Neural progenitor cell (in vitro differentiated cells): ENCODE measurements at regions not wholly inside any gene's neighbourhood (a gene's known extent, or its start where the extent isn't known, plus 50 kb on each side); places are given as distances from the start of the nearest gene placed in this dataset.

Experiments
- DNase-seq: peaks from one replicate; pipeline ENCODE4 v3.0.0-alpha.2; 2016; ENCODE audit warnings: low spot score
- H2AFZ ChIP-seq: fragments of 200-600 bp; sonication (generic); replicated peaks from 2 replicates; pipeline ENCODE4 v1.6.1; 2016; ENCODE audit warnings: antibody characterized with exemption
- H3F3A ChIP-seq: fragments of 200-600 bp; sonication (generic); 2 replicates; pipeline ENCODE4 v1.6.1; 2016; ENCODE audit warnings: antibody characterized with exemption, low read depth
- H3K27ac ChIP-seq: fragments of 200-600 bp; sonication (generic); 2 replicates; pipeline ENCODE4 v1.5.1; 2016; ENCODE audit warnings: mild to moderate bottlenecking
- H3K27me3 ChIP-seq: fragments of 200-600 bp; sonication (generic); 2 replicates; pipeline ENCODE4 v1.6.1; 2016; ENCODE audit warnings: mild to moderate bottlenecking, moderate library complexity
- H3K36me3 ChIP-seq: fragments of 200-600 bp; sonication (generic); 2 replicates; pipeline ENCODE4 v1.5.1; 2016
- H3K4me1 ChIP-seq: fragments of 200-600 bp; sonication (generic); 2 replicates; pipeline ENCODE4 v1.6.1; 2016; ENCODE audit warnings: mixed run types
- H3K4me2 ChIP-seq: fragments of 200-600 bp; sonication (generic); 2 replicates; pipeline ENCODE4 v1.6.1; 2016
- H3K4me3 ChIP-seq: fragments of 200-600 bp; sonication (generic); 2 replicates; pipeline ENCODE4 v1.5.1; 2016
- H3K79me2 ChIP-seq: fragments of 200-600 bp; sonication (generic); 2 replicates; pipeline ENCODE4 v1.6.1; 2016; ENCODE audit warnings: low read depth
- H3K9ac ChIP-seq: fragments of 200-600 bp; sonication (generic); 2 replicates; pipeline ENCODE4 v1.6.1; 2016
- H3K9me3 ChIP-seq: fragments of 200-600 bp; sonication (generic); 2 replicates; pipeline ENCODE4 v1.5.1; 2016; ENCODE audit warnings: low read depth
- H4K20me1 ChIP-seq: fragments of 200-600 bp; sonication (generic); 2 replicates; pipeline ENCODE4 v1.6.1; 2016; ENCODE audit warnings: low read depth
- H3K27ac Mint-ChIP-seq: 3 replicates; pipeline ENCODE4 v1.8.0; 2021; ENCODE audit warnings: mixed read lengths
- H3K27me3 Mint-ChIP-seq: 2 replicates; pipeline ENCODE4 v1.8.0; 2022; ENCODE audit warnings: low read depth, mild to moderate bottlenecking, inconsistent platforms, moderate library complexity, mixed read lengths; ENCODE audit not compliant: insufficient read depth
- H3K36me3 Mint-ChIP-seq: 3 replicates; pipeline ENCODE4 v1.8.0; 2021; ENCODE audit warnings: mixed read lengths
- H3K4me1 Mint-ChIP-seq: 3 replicates; pipeline ENCODE4 v1.8.0; 2021; ENCODE audit warnings: mixed read lengths
- H3K4me3 Mint-ChIP-seq: 3 replicates; pipeline ENCODE4 v1.8.0; 2021; ENCODE audit warnings: mild to moderate bottlenecking, moderate library complexity, mixed read lengths
- H3K9me3 Mint-ChIP-seq: 3 replicates; pipeline ENCODE4 v1.8.0; 2020; ENCODE audit warnings: mixed read lengths
- CTCF ChIP-seq: fragments of 200-600 bp; sonication (generic); IDR thresholded peaks from 2 replicates; pipeline ENCODE4 v1.5.1; 2017; ENCODE audit warnings: antibody characterized with exemption, mild to moderate bottlenecking
- EZH2 ChIP-seq: fragments of 200-600 bp; sonication (generic); IDR thresholded peaks from 2 replicates; pipeline ENCODE4 v1.6.1; 2017; ENCODE audit warnings: antibody characterized with exemption, mild to moderate bottlenecking, moderate library complexity
- EZH2phosphoT487 ChIP-seq: fragments of 200-600 bp; sonication (generic); IDR thresholded peaks from 2 replicates; pipeline ENCODE4 v1.6.1; 2017; ENCODE audit warnings: antibody characterized with exemption

DNA sequence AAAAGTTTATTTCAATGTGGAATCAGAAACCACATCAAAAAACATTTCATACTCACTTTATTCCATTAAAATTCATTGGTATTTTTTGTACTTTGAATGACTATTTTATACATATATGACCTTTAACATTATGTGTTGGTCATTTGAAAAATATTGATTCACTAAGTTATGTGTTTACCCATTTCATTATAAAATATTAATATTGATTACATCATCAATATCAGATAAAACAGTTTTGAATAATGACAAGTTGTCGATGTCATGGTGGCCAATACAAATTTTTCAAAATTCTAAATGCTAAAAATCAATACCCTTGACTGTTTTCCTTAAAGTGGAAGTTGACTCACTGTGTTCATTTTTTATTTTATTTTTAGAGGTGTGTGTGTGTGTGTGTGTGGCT is 239.7 kb upstream of the ROBO1 start:
- Mint-ChIP-seq H3K27me3 (peaks cover 3% of the 10 kb centered on the region), H3K4me1 (no peaks in the 10 kb centered on the region), H3K36me3 (no peaks in the 10 kb centered on the region), H3K4me3 (no peak overlapping the region), H3K27ac (no peak overlapping the region), H3K9me3 (no peaks in the 10 kb centered on the region)
- Histone ChIP-seq H3K27ac (no peak overlapping the region), H3K36me3 (no peaks in the 10 kb centered on the region), H3K79me2 (no peaks in the 10 kb centered on the region), H3K9ac (no peak overlapping the region), H4K20me1 (no peaks in the 10 kb centered on the region), H3F3A (peaks cover 3% of the 10 kb centered on the region), H2AFZ (no peak overlapping the region), H3K4me3 (no peak overlapping the region), H3K4me1 (no peaks in the 10 kb centered on the region), H3K9me3 (no peaks in the 10 kb centered on the region), H3K27me3 (no peaks in the 10 kb centered on the region), H3K4me2 (no peak overlapping the region)
- no peak for TF ChIP-seq EZH2phosphoT487
- no peak for TF ChIP-seq CTCF
- no peak for TF ChIP-seq EZH2
- DNase-seq, result no peak

DNA sequence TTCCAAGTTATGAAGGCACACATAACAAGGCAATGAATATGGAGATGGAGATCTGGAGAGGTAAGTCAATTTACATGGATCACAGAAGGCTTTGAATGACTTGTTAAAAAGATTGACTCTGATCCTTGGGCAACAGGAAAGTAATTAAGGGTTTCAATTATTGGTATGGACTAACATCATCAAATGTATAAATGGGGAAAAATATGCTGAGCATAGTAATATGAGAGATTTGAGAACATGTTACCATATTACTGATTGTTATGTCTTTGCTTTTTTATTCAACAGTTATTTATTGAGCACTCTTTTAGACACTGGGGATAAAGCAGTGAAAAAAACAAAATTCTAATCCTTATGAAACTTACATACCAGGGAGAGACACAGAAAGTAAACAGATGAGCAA is 238.5 kb upstream of the ROBO1 start:
- no peak overlapping the region for H3K4me3 ChIP-seq
- no peak for DNase-seq
- no peaks in the 10 kb centered on the region for H3K4me1 Mint-ChIP-seq

DNA sequence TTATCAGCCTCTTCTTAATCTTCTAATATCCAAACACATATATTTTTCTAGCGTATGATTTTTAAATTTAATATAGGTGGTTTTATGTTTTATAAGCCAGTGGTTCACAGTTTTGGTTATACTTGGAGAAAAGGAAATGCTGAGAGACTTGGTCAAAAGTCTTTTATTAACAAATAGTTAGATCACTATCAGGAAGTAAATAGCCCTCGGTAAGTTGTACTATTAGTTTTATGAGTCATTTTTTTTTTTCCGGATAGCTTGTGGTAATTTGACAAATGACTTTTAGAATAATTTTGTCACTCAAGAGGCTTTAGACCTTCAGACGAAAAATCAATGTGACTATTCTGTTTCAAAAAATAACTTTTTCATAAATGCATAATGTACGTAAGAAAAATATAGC is 232.2 kb upstream of the ROBO1 start:
- no peaks in the 10 kb centered on the region for H3F3A ChIP-seq
- Mint-ChIP-seq H3K4me1 (peaks cover 3% of the 10 kb centered on the region), H3K9me3 (no peaks in the 10 kb centered on the region), H3K27me3 (no peaks in the 10 kb centered on the region), H3K36me3 (no peaks in the 10 kb centered on the region), H3K4me3 (no peak overlapping the region), H3K27ac (no peak overlapping the region)
- H3K9me3 ChIP-seq, result no peaks in the 10 kb centered on the region
- no peaks in the 10 kb centered on the region for H3K79me2 ChIP-seq
- H2AFZ ChIP-seq, result no peak overlapping the region
- TF ChIP-seq CTCF, result no peak
- TF ChIP-seq EZH2phosphoT487, result no peak
- no peak for TF ChIP-seq EZH2
- no peak for DNase-seq
- no peaks in the 10 kb centered on the region for H4K20me1 ChIP-seq
- no peak overlapping the region for H3K4me2 ChIP-seq
- H3K27ac ChIP-seq, result no peak overlapping the region
- no peak overlapping the region for H3K4me3 ChIP-seq
- H3K4me1 ChIP-seq, result peaks cover 11% of the 10 kb centered on the region
- H3K36me3 ChIP-seq, result no peaks in the 10 kb centered on the region
- no peak overlapping the region for H3K9ac ChIP-seq
- H3K27me3 ChIP-seq, result no peaks in the 10 kb centered on the region

More for the DNA sequence above, 238.5 kb upstream of the ROBO1 start:
- Mint-ChIP-seq H3K4me3 (no peak overlapping the region), H3K27ac (no peak overlapping the region), H3K27me3 (no peaks in the 10 kb centered on the region), H3K9me3 (no peaks in the 10 kb centered on the region), H3K36me3 (no peaks in the 10 kb centered on the region)
- TF ChIP-seq CTCF (no peak), EZH2 (no peak), EZH2phosphoT487 (no peak)
- no peak overlapping the region for H3K27ac ChIP-seq
- H4K20me1 ChIP-seq, result no peaks in the 10 kb centered on the region
- no peaks in the 10 kb centered on the region for H3K4me1 ChIP-seq
- H3K79me2 ChIP-seq, result no peaks in the 10 kb centered on the region
- H3K36me3 ChIP-seq, result no peaks in the 10 kb centered on the region
- H3F3A ChIP-seq, result no peaks in the 10 kb centered on the region
- no peak overlapping the region for H3K9ac ChIP-seq
- H3K4me2 ChIP-seq, result no peak overlapping the region
- H3K9me3 ChIP-seq, result no peaks in the 10 kb centered on the region
- H3K27me3 ChIP-seq, result no peaks in the 10 kb centered on the region
- no peak overlapping the region for H2AFZ ChIP-seq

GRCh38 chr3:79994397-79994796 is 226.6 kb upstream of the ROBO1 start:
- Histone ChIP-seq H3K4me1 (peaks cover 11% of the 10 kb centered on the region), H3K27ac (no peak overlapping the region), H3K79me2 (no peaks in the 10 kb centered on the region), H2AFZ (no peak overlapping the region), H3K9ac (no peak overlapping the region), H3F3A (no peaks in the 10 kb centered on the region), H3K4me2 (no peak overlapping the region), H3K36me3 (no peaks in the 10 kb centered on the region), H4K20me1 (no peaks in the 10 kb centered on the region), H3K4me3 (no peak overlapping the region), H3K27me3 (no peaks in the 10 kb centered on the region), H3K9me3 (no peaks in the 10 kb centered on the region)
- DNase-seq, result no peak
- Mint-ChIP-seq H3K9me3 (no peaks in the 10 kb centered on the region), H3K27ac (no peak overlapping the region), H3K36me3 (no peaks in the 10 kb centered on the region), H3K4me1 (peaks cover 6% of the 10 kb centered on the region), H3K27me3 (no peaks in the 10 kb centered on the region), H3K4me3 (no peak overlapping the region)
- TF ChIP-seq EZH2phosphoT487, result no peak
- TF ChIP-seq EZH2, result no peak
- no peak for TF ChIP-seq CTCF
